ENCODE measurements at regions not wholly inside any gene's neighbourhood (a gene's known extent, or its start where the extent isn't known, plus 50 kb on each side); places are given as distances from the start of the nearest gene placed in this dataset.

GRCh38 chr7:113715981-113716856, 202.6 kb downstream of the PPP1R3A start:
- ChIA-PET POLR2A (no interaction called here), RAD21 (ENCODE audit: unreplicated experiment) (no interaction called here), SMC1A (ENCODE audit: uncharacterized antibody, unreplicated experiment) (interaction anchor here (0.8 kb wide), 1 partner anchor 12 kb away, joined by 3 read pairs; no protein-coding TSS in a partner anchor), CTCF (interaction anchor here (0.9 to 1.8 kb wide), 3 partner anchors 12 to 18 kb away, joined by 3 to 4 read pairs (median 4); no protein-coding TSS in a partner anchor)
- Histone ChIP-seq H3K27ac (ENCODE audit: control insufficient read depth, insufficient read depth) (no peak overlapping the region), H3K4me2 (ENCODE audit: control insufficient read depth, insufficient read depth) (no peak overlapping the region), H3K9ac (ENCODE audit: control insufficient read depth, insufficient read depth, low read length) (no peak overlapping the region), H3K4me3 (no peak overlapping the region), H2AFZ (ENCODE audit: control insufficient read depth, low read depth, low read length) (no peak overlapping the region), H3K79me2 (ENCODE audit: control insufficient read depth, insufficient read depth, low read length) (no peaks in the 10 kb centered on the region), H4K20me1 (ENCODE audit: control insufficient read depth, insufficient read depth) (no peaks in the 10 kb centered on the region), H3K9me3 (replicated peaks; ENCODE audit: control insufficient read depth, insufficient read depth, low read length) (no peaks in the 10 kb centered on the region), H3K27me3 (replicated peaks in 1 of 2; ENCODE audit: control insufficient read depth in 2 of 2, insufficient read depth in 2 of 2, low read length in 1 of 2) (no peaks in the 10 kb centered on the region), H3K4me1 (ENCODE audit: control insufficient read depth, insufficient read depth, low read length) (no peaks in the 10 kb centered on the region), H3K36me3 (ENCODE audit: control insufficient read depth in 2 of 2, insufficient read depth in 2 of 2, low read length in 1 of 2) (no peaks in the 10 kb centered on the region)
- intact Hi-C loops (cut with micrococcal nuclease; ENCODE audit: unreplicated experiment): no loop called here
- no TSS peak for BruUV-seq (replicated peaks)
- no peak for DNase-seq (ENCODE audit: low read depth, low spot score)
- in situ Hi-C loops (cut with MboI): no loop called here
- TF ChIP-seq EGR1 (IDR thresholded peaks at IDR 0.05; ENCODE audit: borderline replicate concordance in 1 of 2, low read depth in 2 of 2, low read length in 2 of 2): no peak
- no peak for TF ChIP-seq PRDM15 (CRISPR knock-in tag; IDR thresholded peaks at IDR 0.05)
- no peak for FAIRE-seq
- WGBS (ENCODE audit: insufficient coverage, insufficient replicate concordance, low lambda C conversion rate, missing lambda C conversion rate): 44% methylated on average over 8 of the region's 8 CpGs
- ATAC-seq: no peak
